Keratinocyte (primary cell): ENCODE measurements at regions not wholly inside any gene's neighbourhood (a gene's known extent, or its start where the extent isn't known, plus 50 kb on each side); places are given as distances from the start of the nearest gene placed in this dataset.

Experiments used
- DNase-seq: peaks from one replicate; pipeline ENCODE4 v3.0.0-alpha.2; 2011; ENCODE audit warnings: low read depth, missing footprints, low spot score
- FAIRE-seq: peaks from 2 replicates; lab custom pipeline; 2011; peaks lifted over from hg19 to GRCh38; lab: Jason Lieb, UNC
- H2AFZ ChIP-seq: 2 replicates; pipeline ENCODE4 v1.6.0; 2012; ENCODE audit warnings: low read length, control low read depth, inconsistent platforms; ENCODE audit not compliant: control insufficient read depth
- H3K27ac ChIP-seq: 2 replicates; pipeline ENCODE4 v1.5.1; 2011; ENCODE audit warnings: low read length; ENCODE audit not compliant: control insufficient read depth, insufficient read depth
- H3K27me3 ChIP-seq: 3 replicates; pipeline ENCODE4 v1.6.0; 2011; ENCODE audit warnings: low read length; ENCODE audit not compliant: control insufficient read depth, insufficient read depth; ENCODE audit errors: extremely low read depth
- H3K36me3 ChIP-seq, 2 experiments: 2 replicates in 1 of 2; 3 replicates in 1 of 2; pipeline ENCODE4 v1.5.1; 2011; ENCODE audit warnings: low read length in 2 of 2, mild to moderate bottlenecking in 1 of 2; ENCODE audit not compliant: control insufficient read depth in 2 of 2, insufficient read depth in 2 of 2; ENCODE audit errors: extremely low read depth in 1 of 2
- H3K4me1 ChIP-seq: 3 replicates; pipeline ENCODE4 v1.5.1; 2011; ENCODE audit warnings: low read length; ENCODE audit not compliant: control insufficient read depth, insufficient read depth; ENCODE audit errors: extremely low read depth
- H3K4me2 ChIP-seq: 3 replicates; pipeline ENCODE4 v1.6.0; 2011; ENCODE audit warnings: low read depth, low read length; ENCODE audit not compliant: control insufficient read depth, insufficient read depth; ENCODE audit errors: extremely low read depth
- H3K4me3 ChIP-seq, 3 experiments: fragments of 200-600 bp in 1 of 3; sonication (generic) in 1 of 3; 2 replicates in 2 of 3; 3 replicates in 1 of 3; pipeline ENCODE4 v1.5.1; 2011 to 2016; ENCODE audit warnings: low read length in 3 of 3, mild to moderate bottlenecking in 3 of 3, control low read depth in 2 of 3, inconsistent platforms in 1 of 3, low read depth in 1 of 3, mixed read lengths in 1 of 3, mixed run types in 1 of 3, moderate library complexity in 1 of 3; ENCODE audit not compliant: control insufficient read depth in 2 of 3, insufficient read depth in 2 of 3; ENCODE audit errors: extremely low read depth in 1 of 3
- H3K79me2 ChIP-seq: 2 replicates; pipeline ENCODE4 v1.6.0; 2012; ENCODE audit warnings: low read length; ENCODE audit not compliant: control insufficient read depth, insufficient read depth
- H3K9ac ChIP-seq: 3 replicates; pipeline ENCODE4 v1.6.0; 2011; ENCODE audit warnings: low read length; ENCODE audit not compliant: control insufficient read depth, insufficient read depth; ENCODE audit errors: extremely low read depth
- H3K9me1 ChIP-seq: 3 replicates; pipeline ENCODE4 v1.6.0; 2011; ENCODE audit warnings: low read length; ENCODE audit not compliant: control insufficient read depth, insufficient read depth; ENCODE audit errors: extremely low read depth
- H3K9me3 ChIP-seq: 2 replicates; pipeline ENCODE4 v1.5.1; 2012; ENCODE audit warnings: low read depth, low read length; ENCODE audit not compliant: control insufficient read depth
- H4K20me1 ChIP-seq: 3 replicates; pipeline ENCODE4 v1.6.0; 2011; ENCODE audit warnings: low read length; ENCODE audit not compliant: control insufficient read depth, insufficient read depth; ENCODE audit errors: extremely low read depth
- CTCF ChIP-seq, 3 experiments: IDR thresholded peaks in 1 of 3; conservative IDR thresholded peaks in 1 of 3; optimal IDR thresholded peaks in 1 of 3; 2 replicates in 2 of 3; 3 replicates in 1 of 3; pipeline versions ENCODE3 to v1.5.1; 2011; ENCODE audit warnings: low read length in 3 of 3, mild to moderate bottlenecking in 3 of 3, moderate library complexity in 2 of 3, control low read depth in 1 of 3, inconsistent platforms in 1 of 3; ENCODE audit not compliant: insufficient read depth in 2 of 3; ENCODE audit errors: extremely low read depth in 1 of 3
- EZH2 ChIP-seq: IDR thresholded peaks from one replicate; pipeline ENCODE4 v1.6.1; 2012; ENCODE audit warnings: inconsistent platforms, mild to moderate bottlenecking, low read length, moderate library complexity
- dilution Hi-C: fragments of 300-500 bp; cut with MboI; formaldehyde crosslinking; loops from one replicate; pipeline ENCODE4 v1.7.0; 2020; ENCODE audit warnings: low sequenced_read_pairs; ENCODE audit not compliant: extremely low pct_ligation_motif_present

- H3K9ac ChIP-seq = no peak overlapping the region
- H3K4me1 ChIP-seq = peaks cover 5% of the 10 kb centered on the region
- no peaks in the 10 kb centered on the region for H3K79me2 ChIP-seq
- no peaks in the 10 kb centered on the region for H3K9me3 ChIP-seq
- no peak for DNase-seq
- no peaks in the 10 kb centered on the region for H3K27me3 ChIP-seq
- dilution Hi-C loops = no loop called here
- H3K27ac ChIP-seq = no peak overlapping the region
- H3K36me3 ChIP-seq = no peaks in the 10 kb centered on the region
- no peak for FAIRE-seq
- H4K20me1 ChIP-seq = no peaks in the 10 kb centered on the region
- no peak overlapping the region for H3K4me3 ChIP-seq
- H2AFZ ChIP-seq = no peak overlapping the region
- no peak overlapping the region for H3K4me2 ChIP-seq
- H3K9me1 ChIP-seq = no peaks in the 10 kb centered on the region
- no peak for TF ChIP-seq EZH2
- TF ChIP-seq CTCF (optimal IDR thresholded peaks at IDR 0.05 in 1 of 3, IDR thresholded peaks at IDR 0.05 in 1 of 3, conservative IDR thresholded peaks at IDR 0.05 in 1 of 3; ENCODE audit: extremely low read depth in 1 of 3, insufficient read depth in 2 of 3, low read length in 3 of 3) = no peak
These were observed 129.9 kb upstream of the ETAA1 start for GRCh38 chr2:67267241-67267640.

DNA sequence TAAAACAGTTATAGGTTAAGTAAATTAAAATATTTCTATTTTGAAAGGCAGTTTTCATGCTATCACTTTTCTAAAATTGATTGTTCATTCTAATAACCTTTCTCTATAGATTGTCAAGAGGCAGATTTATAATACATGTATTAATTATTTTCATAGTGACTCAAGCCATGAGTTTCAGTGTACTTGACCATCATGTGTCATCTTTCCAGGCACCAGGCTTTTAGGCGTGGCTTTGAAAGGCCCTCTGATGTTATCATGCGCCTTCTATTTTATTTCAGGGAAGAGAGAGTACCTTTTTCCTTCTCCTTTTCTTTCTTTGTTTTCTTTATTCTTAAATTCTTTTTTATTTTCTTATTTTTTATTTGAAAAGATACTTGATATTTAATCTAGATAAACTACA lies 128.3 kb upstream of the ETAA1 start:
- H2AFZ ChIP-seq = no peak overlapping the region
- no peak overlapping the region for H3K9ac ChIP-seq
- H4K20me1 ChIP-seq = no peaks in the 10 kb centered on the region
- no peak overlapping the region for H3K4me2 ChIP-seq
- H3K27me3 ChIP-seq = no peaks in the 10 kb centered on the region
- H3K9me1 ChIP-seq = no peaks in the 10 kb centered on the region
- dilution Hi-C loops = no loop called here
- FAIRE-seq (no peak), DNase-seq (no peak)
- H3K27ac ChIP-seq = no peak overlapping the region
- peaks cover 5% of the 10 kb centered on the region for H3K4me1 ChIP-seq
- H3K4me3 ChIP-seq = no peak overlapping the region
- TF ChIP-seq EZH2 = no peak
- no peaks in the 10 kb centered on the region for H3K79me2 ChIP-seq
- H3K9me3 ChIP-seq = no peaks in the 10 kb centered on the region
- H3K36me3 ChIP-seq = no peaks in the 10 kb centered on the region

DNA sequence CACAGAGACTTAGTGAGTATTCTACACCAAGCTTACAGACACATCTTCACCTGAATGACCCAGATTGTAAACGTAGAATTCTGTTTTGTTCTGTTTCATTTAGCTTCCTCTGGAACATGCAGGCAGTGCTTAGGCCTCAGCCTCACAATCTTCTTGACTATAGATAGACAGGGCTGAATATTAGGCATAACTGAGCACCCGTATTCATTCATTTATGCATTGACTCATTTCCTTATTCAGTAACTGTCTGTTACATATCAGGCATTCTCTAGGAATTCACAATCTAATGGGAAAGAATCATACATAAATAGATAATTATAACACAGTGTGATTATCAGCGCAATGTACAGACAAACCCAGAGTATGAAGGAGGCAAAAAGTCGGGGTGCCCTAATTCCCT lies 124.9 kb upstream of the ETAA1 start:
- H3K9ac ChIP-seq = no peak overlapping the region
- H2AFZ ChIP-seq = peak overlapping the region; percentile 45
- H3K4me3 ChIP-seq = no peak overlapping the region
- DNase-seq (no peak), FAIRE-seq (no peak)
- H3K4me1 ChIP-seq = peaks cover 5% of the 10 kb centered on the region
- no peak overlapping the region for H3K27ac ChIP-seq
- no peaks in the 10 kb centered on the region for H4K20me1 ChIP-seq
- no peaks in the 10 kb centered on the region for H3K27me3 ChIP-seq
- no peaks in the 10 kb centered on the region for H3K9me3 ChIP-seq
- TF ChIP-seq CTCF (optimal IDR thresholded peaks at IDR 0.05 in 1 of 3, IDR thresholded peaks at IDR 0.05 in 1 of 3, conservative IDR thresholded peaks at IDR 0.05 in 1 of 3; ENCODE audit: extremely low read depth in 1 of 3, insufficient read depth in 2 of 3, low read length in 3 of 3) (no peak), EZH2 (no peak)
- no peak overlapping the region for H3K4me2 ChIP-seq
- dilution Hi-C loops = no loop called here
- H3K9me1 ChIP-seq = no peaks in the 10 kb centered on the region
- no peaks in the 10 kb centered on the region for H3K36me3 ChIP-seq
- H3K79me2 ChIP-seq = no peaks in the 10 kb centered on the region
